ENCODE measurements at regions not wholly inside any gene's neighbourhood (a gene's known extent, or its start where the extent isn't known, plus 50 kb on each side); places are given as distances from the start of the nearest gene placed in this dataset.

DNA sequence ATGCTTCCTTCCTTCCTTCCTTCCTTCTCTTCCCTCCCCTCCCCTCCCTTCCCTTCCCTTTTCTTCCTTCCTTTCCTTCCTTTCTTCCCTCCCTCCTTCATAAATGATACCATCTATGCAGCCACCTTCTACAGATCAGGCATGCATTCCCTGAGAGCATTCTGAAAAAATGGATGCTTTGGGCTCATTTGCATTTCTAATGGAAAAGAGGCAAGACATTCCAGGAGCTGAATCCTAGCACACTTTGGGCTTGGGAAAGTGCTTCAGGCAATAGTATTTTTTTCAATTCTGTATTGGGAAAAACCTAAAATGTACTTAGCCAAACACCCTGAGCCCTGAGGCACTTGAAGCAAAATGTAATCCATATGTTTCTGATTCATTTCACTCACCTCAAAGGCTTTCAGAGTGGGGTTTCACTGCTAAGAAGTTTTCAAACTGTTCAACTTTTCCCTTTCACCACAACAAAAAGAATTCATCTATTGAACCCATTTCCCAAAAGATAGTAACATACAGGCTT lies 220.1 kb upstream of the RORA start:
- H3K36me3 ChIP-seq (ENCODE audit: control insufficient read depth in 2 of 2, extremely low read depth in 1 of 2, insufficient read depth in 2 of 2, low read length in 2 of 2): no peaks in the 10 kb centered on the region
- TF ChIP-seq POLR2AphosphoS5 (IDR thresholded peaks at IDR 0.05; ENCODE audit: insufficient read depth, low read depth, low read length) (no peak), MYC (IDR thresholded peaks at IDR 0.05; ENCODE audit: low read depth, low read length) (no peak), JUN (IDR thresholded peaks at IDR 0.05; ENCODE audit: borderline replicate concordance, insufficient read depth, insufficient read length, low read depth) (no peak), FOS (IDR thresholded peaks at IDR 0.05; ENCODE audit: borderline replicate concordance, insufficient read depth, low read length) (no peak), POLR2A (IDR thresholded peaks at IDR 0.05; ENCODE audit: low read depth, low read length) (no peak)
- TF ChIP-seq, protein P1, sequence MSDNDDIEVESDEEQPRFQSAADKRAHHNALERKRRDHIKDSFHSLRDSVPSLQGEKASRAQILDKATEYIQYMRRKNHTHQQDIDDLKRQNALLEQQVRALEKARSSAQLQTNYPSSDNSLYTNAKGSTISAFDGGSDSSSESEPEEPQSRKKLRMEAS (IDR thresholded peaks at IDR 0.05; ENCODE audit: insufficient read depth, insufficient read length): no peak
- TF ChIP-seq, protein P2, sequence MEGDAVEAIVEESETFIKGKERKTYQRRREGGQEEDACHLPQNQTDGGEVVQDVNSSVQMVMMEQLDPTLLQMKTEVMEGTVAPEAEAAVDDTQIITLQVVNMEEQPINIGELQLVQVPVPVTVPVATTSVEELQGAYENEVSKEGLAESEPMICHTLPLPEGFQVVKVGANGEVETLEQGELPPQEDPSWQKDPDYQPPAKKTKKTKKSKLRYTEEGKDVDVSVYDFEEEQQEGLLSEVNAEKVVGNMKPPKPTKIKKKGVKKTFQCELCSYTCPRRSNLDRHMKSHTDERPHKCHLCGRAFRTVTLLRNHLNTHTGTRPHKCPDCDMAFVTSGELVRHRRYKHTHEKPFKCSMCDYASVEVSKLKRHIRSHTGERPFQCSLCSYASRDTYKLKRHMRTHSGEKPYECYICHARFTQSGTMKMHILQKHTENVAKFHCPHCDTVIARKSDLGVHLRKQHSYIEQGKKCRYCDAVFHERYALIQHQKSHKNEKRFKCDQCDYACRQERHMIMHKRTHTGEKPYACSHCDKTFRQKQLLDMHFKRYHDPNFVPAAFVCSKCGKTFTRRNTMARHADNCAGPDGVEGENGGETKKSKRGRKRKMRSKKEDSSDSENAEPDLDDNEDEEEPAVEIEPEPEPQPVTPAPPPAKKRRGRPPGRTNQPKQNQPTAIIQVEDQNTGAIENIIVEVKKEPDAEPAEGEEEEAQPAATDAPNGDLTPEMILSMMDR (IDR thresholded peaks at IDR 0.05; ENCODE audit: extremely low read depth in 1 of 2, insufficient read depth in 1 of 2, low read depth in 1 of 2, low read length in 2 of 2): no peak
- no peaks in the 10 kb centered on the region for H3K9me3 ChIP-seq (replicated peaks; ENCODE audit: control insufficient read depth, insufficient read depth, low read length)
- H3K4me3 ChIP-seq (replicated peaks in 1 of 3; ENCODE audit: insufficient read depth in 1 of 3, low read depth in 1 of 3, low read length in 3 of 3): no peak overlapping the region
- dilution Hi-C loops (cut with MboI; ENCODE audit: extremely low pct_ligation_motif_present, low sequenced_read_pairs) (no loop called here), intact Hi-C loops (cut with micrococcal nuclease) (no loop called here)
- CTCF ChIA-PET: interaction anchor here (0.6 kb wide), 1 partner anchor 385 kb away, joined by 3 read pairs; no protein-coding TSS in a partner anchor
- H3K79me2 ChIP-seq (ENCODE audit: control insufficient read depth, insufficient read depth, low read length): no peaks in the 10 kb centered on the region
- H3K4me1 ChIP-seq (ENCODE audit: control insufficient read depth, extremely low read depth, insufficient read depth, low read length): no peaks in the 10 kb centered on the region
- no peak overlapping the region for H3K27ac ChIP-seq (ENCODE audit: insufficient read depth, low read depth, low read length)
- no peaks in the 10 kb centered on the region for H4K20me1 ChIP-seq (replicated peaks; ENCODE audit: control insufficient read depth, extremely low read depth, insufficient read depth, low read length)
- DNase-seq (ENCODE audit: low read depth, low spot score) (no peak), FAIRE-seq (no peak)
- no peak overlapping the region for H3K9ac ChIP-seq (replicated peaks; ENCODE audit: extremely low read depth, insufficient read depth, low read length)
- no peak overlapping the region for H2AFZ ChIP-seq (ENCODE audit: low read depth, low read length)
- BruUV-seq (replicated peaks): no TSS peak
- no peaks in the 10 kb centered on the region for H3K9me1 ChIP-seq (replicated peaks; ENCODE audit: control insufficient read depth, extremely low read depth, insufficient read depth, low read length)
- H3K4me2 ChIP-seq (ENCODE audit: insufficient read depth, low read length): no peak overlapping the region
- POLR2A ChIA-PET: no interaction called here
- H3K27me3 ChIP-seq (ENCODE audit: control insufficient read depth in 2 of 2, insufficient read depth in 2 of 2, low read length in 2 of 2): peaks cover 0 to 3% of the 10 kb centered on the region in 2 experiments
